ENCODE measurements at regions not wholly inside any gene's neighbourhood (a gene's known extent, or its start where the extent isn't known, plus 50 kb on each side); places are given as distances from the start of the nearest gene placed in this dataset.

- no peak for DNase-seq (ENCODE audit: low read depth)
- TF ChIP-seq CTCF (IDR thresholded peaks at IDR 0.05; ENCODE audit: control insufficient read depth, insufficient read depth, low read depth, low read length, missing control alignments), result no peak
- H3K4me3 ChIP-seq (ENCODE audit: control insufficient read depth, low read depth, low read length), result no peak overlapping the region
Observed at GRCh38 chr12:28908646-28909045, 240.4 kb upstream of the FAR2 start.

DNA sequence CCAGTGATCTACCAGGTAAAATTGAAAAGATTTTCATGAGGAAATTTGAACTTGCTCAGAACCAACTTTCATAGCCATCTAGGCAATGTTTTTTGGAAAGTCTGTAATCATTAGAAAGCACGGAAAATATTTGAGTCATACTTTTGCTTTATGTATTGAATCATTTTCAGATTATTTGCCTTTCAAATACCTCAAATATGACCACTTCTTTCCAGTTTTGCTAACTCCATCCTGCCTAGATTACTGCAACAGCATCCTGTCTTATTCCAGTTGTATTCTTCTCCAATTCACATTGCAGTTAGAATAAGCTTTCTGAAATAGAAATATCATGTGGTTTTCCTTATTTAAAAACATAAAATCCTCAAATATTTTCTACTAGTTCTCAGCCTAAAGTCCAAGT is 239.8 kb upstream of the FAR2 start:
- H3K4me3 ChIP-seq (ENCODE audit: control insufficient read depth, low read depth, low read length), result no peak overlapping the region
- no peak for DNase-seq (ENCODE audit: low read depth)
- TF ChIP-seq CTCF (IDR thresholded peaks at IDR 0.05; ENCODE audit: control insufficient read depth, insufficient read depth, low read depth, low read length, missing control alignments), result no peak

DNA sequence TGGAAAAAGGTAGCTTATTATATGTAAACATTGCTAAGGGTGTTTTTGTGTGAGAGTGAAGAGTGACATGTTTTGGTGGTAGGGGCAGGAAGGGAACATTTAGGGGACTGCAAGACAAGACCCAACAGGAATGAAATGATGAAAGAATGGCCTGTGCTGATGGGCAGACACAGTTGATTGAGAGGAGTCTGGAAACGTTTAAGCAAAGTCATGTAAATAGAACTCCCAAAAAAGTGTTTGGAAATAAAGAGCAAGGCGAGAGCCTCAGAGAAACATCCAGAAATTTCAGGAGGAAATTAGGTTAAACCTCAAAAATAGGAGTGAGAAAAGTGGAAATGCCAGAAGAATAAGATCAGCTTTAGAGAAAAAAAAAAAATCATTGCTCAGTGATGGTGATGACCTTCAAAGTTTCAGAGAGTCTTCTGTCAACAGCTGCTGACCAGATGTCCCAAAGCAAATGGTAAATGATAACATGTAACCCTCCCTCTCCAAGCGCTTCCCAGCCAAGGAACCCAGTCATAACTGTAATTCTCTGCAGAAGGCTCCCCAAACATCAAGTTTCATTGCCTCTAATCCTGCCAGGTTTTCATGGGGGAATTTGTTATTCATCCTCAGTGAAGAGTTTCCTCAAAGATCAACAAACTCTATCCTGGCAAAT is 223.2 kb upstream of the FAR2 start:
- DNase-seq (ENCODE audit: low read depth), result peak; percentile 93
- TF ChIP-seq CTCF (IDR thresholded peaks at IDR 0.05; ENCODE audit: control insufficient read depth, insufficient read depth, low read depth, low read length, missing control alignments), result no peak
- no peak overlapping the region for H3K4me3 ChIP-seq (ENCODE audit: control insufficient read depth, low read depth, low read length)

DNA sequence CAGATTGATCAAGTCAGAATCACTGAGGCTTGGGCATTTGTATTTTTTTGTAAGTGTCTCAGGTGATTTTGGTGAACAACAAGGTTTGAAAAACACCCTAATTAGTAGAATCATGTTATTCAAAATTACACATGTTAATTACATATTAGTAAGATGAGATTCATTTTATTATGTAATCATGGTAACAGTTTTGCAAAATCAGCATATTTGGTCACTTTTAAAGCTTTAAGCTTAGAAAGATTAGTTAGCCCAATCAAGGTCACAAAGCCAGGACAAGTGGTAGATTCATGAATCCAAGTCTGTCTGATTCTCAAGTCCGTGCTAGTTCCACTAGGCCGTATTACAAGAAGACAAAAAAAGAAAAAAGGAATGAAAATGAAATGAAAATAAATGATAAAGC is 218.4 kb upstream of the FAR2 start:
- H3K4me3 ChIP-seq (ENCODE audit: control insufficient read depth, low read depth, low read length), result no peak overlapping the region
- TF ChIP-seq CTCF (IDR thresholded peaks at IDR 0.05; ENCODE audit: control insufficient read depth, insufficient read depth, low read depth, low read length, missing control alignments), result no peak
- no peak for DNase-seq (ENCODE audit: low read depth)

DNA sequence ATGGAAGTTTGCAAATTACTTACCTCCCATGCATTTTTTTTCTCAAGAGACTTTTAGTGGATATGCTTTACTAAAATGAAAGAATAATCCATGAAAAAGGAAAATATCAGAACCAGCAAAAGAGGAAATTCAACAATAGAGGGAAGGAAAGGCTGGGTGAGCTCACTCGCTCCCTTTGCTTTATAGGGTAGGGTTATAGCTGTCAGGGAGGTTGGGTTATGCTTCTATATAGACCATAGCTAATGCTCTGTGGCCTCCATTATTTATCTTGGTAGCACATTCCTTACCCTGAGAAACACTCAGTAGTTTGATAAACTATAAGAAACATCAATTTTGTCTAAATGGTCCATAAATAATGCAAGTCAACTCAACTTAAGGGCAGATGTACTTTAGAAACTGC is 215.9 kb upstream of the FAR2 start:
- TF ChIP-seq CTCF (IDR thresholded peaks at IDR 0.05; ENCODE audit: control insufficient read depth, insufficient read depth, low read depth, low read length, missing control alignments), result no peak
- no peak for DNase-seq (ENCODE audit: low read depth)
- no peak overlapping the region for H3K4me3 ChIP-seq (ENCODE audit: control insufficient read depth, low read depth, low read length)

- no peak for DNase-seq (ENCODE audit: low read depth)
- no peak for TF ChIP-seq CTCF (IDR thresholded peaks at IDR 0.05; ENCODE audit: control insufficient read depth, insufficient read depth, low read depth, low read length, missing control alignments)
- H3K4me3 ChIP-seq (ENCODE audit: control insufficient read depth, low read depth, low read length), result no peak overlapping the region
Observed at GRCh38 chr12:28933864-28934527, 215.1 kb upstream of the FAR2 start.

Data from AG09309 (cell line).